ENCODE measurements at regions not wholly inside any gene's neighbourhood (a gene's known extent, or its start where the extent isn't known, plus 50 kb on each side); places are given as distances from the start of the nearest gene placed in this dataset.

GRCh38 chr11:116379185-116379828 lies 393.5 kb downstream of the BUD13 start:
- DNase-seq (ENCODE audit: extremely low read depth, insufficient read length): no peak
- Histone ChIP-seq H3K27me3 (replicated peaks; ENCODE audit: control insufficient read depth, insufficient read depth, low read length) (no peaks in the 10 kb centered on the region; the same call in 1 of the 2 replicates), H3K4me3 (replicated peaks; ENCODE audit: low read depth, low read length) (no peak overlapping the region), H3K36me3 (ENCODE audit: control insufficient read depth, insufficient read depth, low read length) (no peaks in the 10 kb centered on the region)
- TF ChIP-seq CTCF (IDR thresholded peaks at IDR 0.05; ENCODE audit: insufficient read depth, low read length, poor library complexity, severe bottlenecking): no peak

- H3K27me3 ChIP-seq (replicated peaks; ENCODE audit: control insufficient read depth, insufficient read depth, low read length): no peaks in the 10 kb centered on the region; the same call in 1 of the 2 replicates
- no peak for TF ChIP-seq CTCF (IDR thresholded peaks at IDR 0.05; ENCODE audit: insufficient read depth, low read length, poor library complexity, severe bottlenecking)
- H3K4me3 ChIP-seq (replicated peaks; ENCODE audit: low read depth, low read length): no peak overlapping the region
- no peaks in the 10 kb centered on the region for H3K36me3 ChIP-seq (ENCODE audit: control insufficient read depth, insufficient read depth, low read length)
- DNase-seq (ENCODE audit: extremely low read depth, insufficient read length): no peak
Observed at GRCh38 chr11:116376547-116376946, 396.2 kb downstream of the BUD13 start.

GRCh38 chr11:116376054-116376453 lies 396.7 kb downstream of the BUD13 start:
- no peaks in the 10 kb centered on the region for H3K36me3 ChIP-seq (ENCODE audit: control insufficient read depth, insufficient read depth, low read length)
- no peak for TF ChIP-seq CTCF (IDR thresholded peaks at IDR 0.05; ENCODE audit: insufficient read depth, low read length, poor library complexity, severe bottlenecking)
- DNase-seq (ENCODE audit: extremely low read depth, insufficient read length): no peak
- H3K4me3 ChIP-seq (replicated peaks; ENCODE audit: low read depth, low read length): no peak overlapping the region
- no peaks in the 10 kb centered on the region; the same call in 1 of the 2 replicates for H3K27me3 ChIP-seq (replicated peaks; ENCODE audit: control insufficient read depth, insufficient read depth, low read length)

GRCh38 chr11:116375221-116375620 lies 397.6 kb downstream of the BUD13 start:
- no peaks in the 10 kb centered on the region; the same call in 1 of the 2 replicates for H3K27me3 ChIP-seq (replicated peaks; ENCODE audit: control insufficient read depth, insufficient read depth, low read length)
- no peak for TF ChIP-seq CTCF (IDR thresholded peaks at IDR 0.05; ENCODE audit: insufficient read depth, low read length, poor library complexity, severe bottlenecking)
- no peak for DNase-seq (ENCODE audit: extremely low read depth, insufficient read length)

GRCh38 chr11:116374085-116374484 lies 398.7 kb downstream of the BUD13 start:
- Histone ChIP-seq H3K27me3 (replicated peaks; ENCODE audit: control insufficient read depth, insufficient read depth, low read length) (no peaks in the 10 kb centered on the region; the same call in 1 of the 2 replicates), H3K36me3 (ENCODE audit: control insufficient read depth, insufficient read depth, low read length) (no peaks in the 10 kb centered on the region), H3K4me3 (replicated peaks; ENCODE audit: low read depth, low read length) (no peak overlapping the region)
- no peak for DNase-seq (ENCODE audit: extremely low read depth, insufficient read length)
- TF ChIP-seq CTCF (IDR thresholded peaks at IDR 0.05; ENCODE audit: insufficient read depth, low read length, poor library complexity, severe bottlenecking): no peak

More at GRCh38 chr11:116375221-116375620, 397.6 kb downstream of the BUD13 start:
- Histone ChIP-seq H3K4me3 (replicated peaks; ENCODE audit: low read depth, low read length) (no peak overlapping the region), H3K36me3 (ENCODE audit: control insufficient read depth, insufficient read depth, low read length) (no peaks in the 10 kb centered on the region)
